Colonic mucosa (tissue), 4 donors: ENCODE measurements at regions not wholly inside any gene's neighbourhood (a gene's known extent, or its start where the extent isn't known, plus 50 kb on each side); places are given as distances from the start of the nearest gene placed in this dataset.
"Not testable (repeated sequence)": the region's sequence is repeated elsewhere in the genome, so short reads cannot be mapped to it uniquely, and the experiment has no call there.

Experiments
- DNase-seq: peaks from one replicate; pipeline ENCODE4 v3.0.0-alpha.2; 2020
- H3K27ac ChIP-seq: fragments of 200-600 bp; one replicate; pipeline ENCODE4 v1.8.0; 2021
- H3K27me3 ChIP-seq: fragments of 200-600 bp; one replicate; pipeline ENCODE4 v1.8.0; 2021
- H3K36me3 ChIP-seq: fragments of 200-600 bp; one replicate; pipeline ENCODE4 v1.8.0; 2021
- H3K4me1 ChIP-seq: fragments of 200-600 bp; one replicate; pipeline ENCODE4 v1.8.0; 2021; ENCODE audit warnings: mild to moderate bottlenecking
- H3K4me3 ChIP-seq: fragments of 200-600 bp; one replicate; pipeline ENCODE4 v1.8.0; 2021
- H3K9ac ChIP-seq, 2 donors: one replicate each; pipeline ENCODE4 v1.7.0; 2013; ENCODE audit warnings: control low read depth in 2 of 2, low read depth in 2 of 2, low read length in 2 of 2
- H3K9me3 ChIP-seq: fragments of 200-600 bp; one replicate; pipeline ENCODE4 v1.8.0; 2021
- intact Hi-C: fragments of 100-400 bp; cut with DNase I; formaldehyde crosslinking; loops from one replicate; pipeline ENCODE4 v1.14.1; 2022
- TF ChIP-seq, protein P1 (sequence below): fragments of 200-600 bp; IDR thresholded peaks from one replicate; pipeline ENCODE4 v1.8.0; 2022; ENCODE audit warnings: antibody characterized with exemption, mild to moderate bottlenecking
- donor health status: healthy.
- donor health status: DM: no; HTN: no; CAD: no.
- donor health status: DM: no; HTN: no; CAD: no.

- no peak for DNase-seq
- intact Hi-C loops = no loop called here
These were observed 101.6 kb upstream of the ITPRID2 start for GRCh38 chr2:181789827-181790448.

DNA sequence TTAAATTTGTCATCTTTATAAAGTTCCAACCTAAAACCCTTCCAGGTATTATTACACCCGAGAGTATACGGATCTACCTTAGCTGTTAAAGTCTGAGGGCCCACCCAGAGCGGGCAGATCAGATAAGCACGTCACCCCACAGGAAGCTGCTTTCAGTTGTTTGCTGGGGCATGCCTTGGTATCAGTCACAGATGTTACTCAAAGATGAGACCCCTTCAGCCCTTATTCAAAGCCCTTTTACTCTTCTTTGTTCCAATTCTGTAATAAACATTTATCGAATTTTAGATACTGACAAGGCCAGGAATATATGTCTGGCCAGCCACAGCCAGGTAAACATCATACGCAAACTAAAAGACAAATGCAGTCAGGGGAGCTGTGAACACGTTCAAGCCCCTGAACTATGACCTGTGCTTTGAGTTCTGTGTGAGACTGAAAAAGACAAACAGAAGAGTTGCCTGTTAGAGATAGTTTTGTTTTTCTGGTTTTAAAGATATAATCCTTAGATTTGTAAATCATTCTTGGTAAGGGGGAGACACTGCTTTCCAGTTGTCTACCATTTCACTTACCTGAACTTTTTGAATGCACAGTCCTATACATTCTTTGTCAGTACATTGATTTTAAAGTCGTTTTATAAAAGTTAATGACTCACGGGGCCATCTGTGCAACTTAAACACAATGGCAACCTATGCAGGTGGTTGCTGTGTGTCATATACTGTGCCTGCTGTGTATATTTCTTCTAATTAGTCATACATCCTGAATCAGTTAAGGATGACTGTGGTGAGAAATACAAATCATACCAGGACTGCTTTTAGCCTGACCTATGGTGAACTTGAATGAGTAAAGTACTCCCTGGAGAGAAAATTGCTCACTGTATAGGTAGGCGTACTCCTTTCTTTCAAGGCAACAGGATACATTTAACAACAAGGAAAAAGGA is 100.5 kb upstream of the ITPRID2 start:
- peaks cover 13% of the 10 kb centered on the region for H3K4me1 ChIP-seq
- intact Hi-C loops = no loop called here

More at GRCh38 chr2:181789827-181790448, 101.6 kb upstream of the ITPRID2 start:
- peaks cover 13% of the 10 kb centered on the region for H3K4me1 ChIP-seq
- H3K9ac ChIP-seq = no peak overlapping the region
- H3K4me3 ChIP-seq = no peak overlapping the region
- H3K9me3 ChIP-seq = no peaks in the 10 kb centered on the region
- TF ChIP-seq, protein P1, sequence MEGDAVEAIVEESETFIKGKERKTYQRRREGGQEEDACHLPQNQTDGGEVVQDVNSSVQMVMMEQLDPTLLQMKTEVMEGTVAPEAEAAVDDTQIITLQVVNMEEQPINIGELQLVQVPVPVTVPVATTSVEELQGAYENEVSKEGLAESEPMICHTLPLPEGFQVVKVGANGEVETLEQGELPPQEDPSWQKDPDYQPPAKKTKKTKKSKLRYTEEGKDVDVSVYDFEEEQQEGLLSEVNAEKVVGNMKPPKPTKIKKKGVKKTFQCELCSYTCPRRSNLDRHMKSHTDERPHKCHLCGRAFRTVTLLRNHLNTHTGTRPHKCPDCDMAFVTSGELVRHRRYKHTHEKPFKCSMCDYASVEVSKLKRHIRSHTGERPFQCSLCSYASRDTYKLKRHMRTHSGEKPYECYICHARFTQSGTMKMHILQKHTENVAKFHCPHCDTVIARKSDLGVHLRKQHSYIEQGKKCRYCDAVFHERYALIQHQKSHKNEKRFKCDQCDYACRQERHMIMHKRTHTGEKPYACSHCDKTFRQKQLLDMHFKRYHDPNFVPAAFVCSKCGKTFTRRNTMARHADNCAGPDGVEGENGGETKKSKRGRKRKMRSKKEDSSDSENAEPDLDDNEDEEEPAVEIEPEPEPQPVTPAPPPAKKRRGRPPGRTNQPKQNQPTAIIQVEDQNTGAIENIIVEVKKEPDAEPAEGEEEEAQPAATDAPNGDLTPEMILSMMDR = no peak
- peak overlapping the region; percentile 81 for H3K27ac ChIP-seq
- H3K27me3 ChIP-seq = no peaks in the 10 kb centered on the region
- H3K36me3 ChIP-seq = no peaks in the 10 kb centered on the region

GRCh38 chr2:181792906-181793305 is 98.6 kb upstream of the ITPRID2 start:
- Histone ChIP-seq H3K4me3 (no peak overlapping the region), H3K27ac (no peak overlapping the region), H3K36me3 (no peaks in the 10 kb centered on the region), H3K9me3 (no peaks in the 10 kb centered on the region), H3K27me3 (no peaks in the 10 kb centered on the region), H3K4me1 (peaks cover 13% of the 10 kb centered on the region), H3K9ac (no peak overlapping the region)
- DNase-seq = no peak
- TF ChIP-seq, protein P1 = no peak
- intact Hi-C loops = no loop called here

More for the DNA sequence above, 100.5 kb upstream of the ITPRID2 start:
- no peaks in the 10 kb centered on the region for H3K36me3 ChIP-seq
- H3K27ac ChIP-seq = peak overlapping the region; percentile 81
- TF ChIP-seq, protein P1 = no peak
- H3K27me3 ChIP-seq = no peaks in the 10 kb centered on the region
- peak; percentile 42 for DNase-seq
- H3K9ac ChIP-seq = peak overlapping the region in 1 of 2 donors; percentile 30
- no peaks in the 10 kb centered on the region for H3K9me3 ChIP-seq
- no peak overlapping the region for H3K4me3 ChIP-seq

DNA sequence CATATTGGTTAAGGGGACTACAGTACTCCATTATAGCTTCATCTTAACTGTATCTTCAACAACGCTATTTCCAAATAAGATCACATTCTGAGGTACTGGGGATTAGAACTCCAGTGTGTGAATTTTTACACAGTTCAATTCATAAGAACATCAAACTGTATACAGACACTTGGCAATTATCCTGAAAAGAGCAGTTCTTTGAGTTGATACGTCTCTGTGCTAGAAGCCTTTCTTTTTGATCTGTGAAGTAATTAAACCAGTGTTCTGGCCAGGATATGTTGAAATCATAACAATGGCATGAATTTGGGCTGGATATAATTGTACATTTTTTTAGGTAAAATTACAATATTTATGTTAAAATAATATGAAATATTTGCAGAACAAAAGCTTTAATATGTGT is 93.5 kb upstream of the ITPRID2 start:
- intact Hi-C loops = no loop called here
- Histone ChIP-seq H3K27me3 (no peaks in the 10 kb centered on the region), H3K4me1 (no peaks in the 10 kb centered on the region), H3K27ac (no peak overlapping the region), H3K9me3 (no peaks in the 10 kb centered on the region), H3K36me3 (no peaks in the 10 kb centered on the region), H3K9ac (no peak overlapping the region), H3K4me3 (no peak overlapping the region)
- TF ChIP-seq, protein P1 = no peak
- DNase-seq = no peak

- H3K9ac ChIP-seq, intact Hi-C loops, H3K9me3 ChIP-seq, H3K4me3 ChIP-seq, H3K27me3 ChIP-seq, H3K36me3 ChIP-seq, H3K27ac ChIP-seq, DNase-seq, H3K4me1 ChIP-seq: not testable (repeated sequence)
These were observed 89.2 kb upstream of the ITPRID2 start for GRCh38 chr2:181802300-181802699.

DNA sequence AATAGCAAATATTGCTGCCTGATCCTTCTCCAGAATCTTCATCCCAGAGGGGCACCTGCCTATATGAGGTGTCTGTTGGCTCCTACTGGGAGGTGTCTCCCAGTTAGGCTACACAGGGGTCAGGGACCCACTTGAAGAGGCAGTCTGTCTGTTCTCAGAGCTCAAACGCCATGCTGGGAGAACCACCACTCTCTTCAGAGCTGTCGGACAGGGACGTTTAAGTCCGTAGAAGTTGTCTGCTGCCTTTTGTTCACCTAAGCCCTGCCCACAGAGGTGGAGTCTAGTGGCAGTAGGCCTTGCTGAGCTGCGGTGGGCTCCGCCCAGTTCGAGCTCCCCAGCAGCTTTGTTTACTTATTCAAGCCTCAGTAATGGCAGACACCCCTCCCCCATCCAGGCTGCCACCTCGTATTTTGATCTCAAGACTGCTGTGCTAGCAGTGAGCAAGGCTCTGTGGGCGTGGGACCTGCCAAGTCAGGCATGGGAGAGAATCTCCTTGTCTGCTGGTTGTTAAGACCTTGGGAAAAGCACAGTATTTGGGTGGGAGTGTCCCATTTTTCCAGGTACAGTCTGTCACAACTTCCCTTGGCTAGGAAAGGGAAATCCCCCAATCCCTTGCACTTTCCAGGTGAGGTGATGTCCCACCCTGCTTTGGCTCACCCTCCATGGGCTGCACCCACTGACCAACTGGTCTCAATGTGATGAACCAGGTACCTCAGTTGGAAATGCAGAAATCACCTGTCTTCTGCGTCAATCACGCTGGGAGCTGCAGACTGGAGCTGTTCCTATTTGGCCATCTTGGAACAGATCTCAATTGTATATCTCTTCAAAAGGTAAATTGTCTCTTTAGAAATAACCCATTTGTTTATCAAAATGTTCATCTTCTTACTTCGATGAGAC is 87.4 kb upstream of the ITPRID2 start:
- H3K4me1 ChIP-seq, H3K9ac ChIP-seq, H3K4me3 ChIP-seq, H3K27ac ChIP-seq, H3K36me3 ChIP-seq, intact Hi-C loops, H3K9me3 ChIP-seq, H3K27me3 ChIP-seq: not testable (repeated sequence)
- peak; percentile 41 for DNase-seq
